Mucosa of descending colon (tissue), 3 donors: ENCODE measurements at regions not wholly inside any gene's neighbourhood (a gene's known extent, or its start where the extent isn't known, plus 50 kb on each side); places are given as distances from the start of the nearest gene placed in this dataset.
"Not testable (repeated sequence)": the region's sequence is repeated elsewhere in the genome, so short reads cannot be mapped to it uniquely, and the experiment has no call there.

Source experiments
- ATAC-seq: fragments of 200-7000 bp; cut with Tn5 transposase; one replicate; pipeline ENCODE4 v1.9.1; 2020; ENCODE audit warnings: mild to moderate bottlenecking, moderate library complexity
- DNase-seq, 3 donors: peaks; one replicate each; pipeline ENCODE4 v3.0.0-alpha.2; 2020
- H3K36me3 ChIP-seq: fragments of 200-600 bp; one replicate; pipeline ENCODE4 v1.8.0; 2021; ENCODE audit warnings: low read depth, mild to moderate bottlenecking
- H3K4me1 ChIP-seq: fragments of 200-600 bp; one replicate; pipeline ENCODE4 v1.8.0; 2021; ENCODE audit warnings: low read depth, mild to moderate bottlenecking
- H3K4me3 ChIP-seq: fragments of 200-600 bp; one replicate; pipeline ENCODE4 v1.8.0; 2021; ENCODE audit warnings: mild to moderate bottlenecking
- H3K9me3 ChIP-seq: fragments of 200-600 bp; one replicate; pipeline ENCODE4 v1.8.0; 2021; ENCODE audit warnings: mild to moderate bottlenecking
- CTCF ChIP-seq: fragments of 200-600 bp; IDR thresholded peaks from one replicate; pipeline ENCODE4 v1.8.0; 2022; ENCODE audit warnings: antibody characterized with exemption, mild to moderate bottlenecking
- intact Hi-C, 2 donors: fragments of 100-400 bp; cut with DNase I in 1 of 2; cut with micrococcal nuclease in 1 of 2; formaldehyde crosslinking; loops; one replicate each; pipeline versions ENCODE4 v1.11.0 to v1.11.1; 2022; cut with DNase I, micrococcal nuclease
- donor health status: DM: no; HTN: no; CAD: no; lungs with moderate emphysema.
- donor health status: DM: no; HTN: no; CAD: no.
- donor health status: DM: no; HTN: yes; CAD: no.

GRCh38 chr12:47360771-47361388 is 281.1 kb upstream of the AMIGO2 start:
- Histone ChIP-seq H3K4me3 (no peak overlapping the region), H3K4me1 (no peaks in the 10 kb centered on the region), H3K9me3 (no peaks in the 10 kb centered on the region), H3K36me3 (no peaks in the 10 kb centered on the region)
- ATAC-seq (peak; percentile 77), DNase-seq (peak in 1 of 3 donors; percentile 19)
- TF ChIP-seq CTCF: no peak
- intact Hi-C loops: no loop called here

DNA sequence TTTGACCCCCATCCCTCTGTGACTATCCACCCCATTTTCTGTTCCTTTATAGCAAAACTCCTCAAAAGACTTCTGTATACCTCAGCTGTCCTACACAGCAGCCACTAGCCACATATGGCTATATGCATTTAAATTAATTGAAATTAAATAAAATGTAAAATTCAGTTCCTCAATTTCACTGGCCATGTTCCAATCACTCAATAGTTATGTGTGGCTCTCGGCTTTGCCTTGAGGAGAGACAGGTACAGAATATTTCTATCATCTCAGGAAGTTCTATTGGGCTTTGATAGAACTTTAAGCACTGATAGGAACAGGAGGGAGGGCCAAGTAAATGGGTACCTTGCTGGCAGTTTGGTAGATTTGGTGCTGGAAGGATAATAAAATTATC is 280.3 kb upstream of the AMIGO2 start:
- H3K36me3 ChIP-seq: no peaks in the 10 kb centered on the region
- TF ChIP-seq CTCF: no peak
- no peak for DNase-seq
- intact Hi-C loops: no loop called here
- no peak overlapping the region for H3K4me3 ChIP-seq
- no peaks in the 10 kb centered on the region for H3K9me3 ChIP-seq
- H3K4me1 ChIP-seq: no peaks in the 10 kb centered on the region
- ATAC-seq: no peak

GRCh38 chr12:47359310-47360092 is 279.7 kb upstream of the AMIGO2 start:
- Histone ChIP-seq H3K4me3 (no peak overlapping the region), H3K9me3 (no peaks in the 10 kb centered on the region), H3K36me3 (no peaks in the 10 kb centered on the region), H3K4me1 (no peaks in the 10 kb centered on the region)
- no peak for TF ChIP-seq CTCF
- intact Hi-C loops: no loop called here
- no peak for ATAC-seq
- no peak for DNase-seq

GRCh38 chr12:47357006-47357405 is 277.2 kb upstream of the AMIGO2 start:
- H3K9me3 ChIP-seq, intact Hi-C loops, H3K4me1 ChIP-seq, H3K4me3 ChIP-seq, DNase-seq, ATAC-seq, H3K36me3 ChIP-seq: not testable (repeated sequence)

GRCh38 chr12:47356129-47356700 is 276.5 kb upstream of the AMIGO2 start:
- no peaks in the 10 kb centered on the region for H3K36me3 ChIP-seq
- ATAC-seq (peak; percentile 67), DNase-seq (peak in 1 of 3 donors; percentile 6)
- no peaks in the 10 kb centered on the region for H3K9me3 ChIP-seq
- H3K4me3 ChIP-seq: no peak overlapping the region
- TF ChIP-seq CTCF: no peak
- intact Hi-C loops: no loop called here
- H3K4me1 ChIP-seq: no peaks in the 10 kb centered on the region

DNA sequence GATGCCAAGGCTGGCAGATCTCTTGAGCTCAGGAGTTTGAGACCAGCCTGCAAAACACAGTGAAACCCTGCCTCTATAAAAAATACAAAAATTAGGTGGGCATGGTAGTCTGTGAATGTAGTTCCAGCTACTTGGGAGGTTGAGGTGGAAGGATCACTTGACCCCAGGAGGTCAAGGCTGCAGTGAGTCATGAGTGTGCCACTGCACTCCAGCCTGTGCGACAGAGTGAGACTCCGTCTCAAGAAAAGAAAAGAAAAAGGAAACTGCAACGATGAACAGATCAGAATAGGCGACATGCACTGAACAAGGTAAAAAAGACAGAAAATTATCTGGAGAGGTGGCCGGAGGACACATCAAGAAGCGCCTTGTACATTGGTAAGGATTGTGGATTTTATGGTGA is 273.7 kb upstream of the AMIGO2 start:
- no peaks in the 10 kb centered on the region for H3K9me3 ChIP-seq
- DNase-seq (no peak), ATAC-seq (no peak)
- TF ChIP-seq CTCF: no peak
- intact Hi-C loops: no loop called here
- no peaks in the 10 kb centered on the region for H3K36me3 ChIP-seq
- H3K4me1 ChIP-seq: no peaks in the 10 kb centered on the region
- no peak overlapping the region for H3K4me3 ChIP-seq
